GM18508 (cell line): ENCODE measurements at regions not wholly inside any gene's neighbourhood (a gene's known extent, or its start where the extent isn't known, plus 50 kb on each side); places are given as distances from the start of the nearest gene placed in this dataset.

Experiments used
- ATAC-seq: cut with Tn5 transposase; IDR thresholded peaks from one replicate; pipeline ENCODE4 v1.9.1; 2021; ENCODE audit warnings: moderate number of reproducible peaks; ENCODE audit not compliant: insufficient read depth, unreplicated experiment

DNA sequence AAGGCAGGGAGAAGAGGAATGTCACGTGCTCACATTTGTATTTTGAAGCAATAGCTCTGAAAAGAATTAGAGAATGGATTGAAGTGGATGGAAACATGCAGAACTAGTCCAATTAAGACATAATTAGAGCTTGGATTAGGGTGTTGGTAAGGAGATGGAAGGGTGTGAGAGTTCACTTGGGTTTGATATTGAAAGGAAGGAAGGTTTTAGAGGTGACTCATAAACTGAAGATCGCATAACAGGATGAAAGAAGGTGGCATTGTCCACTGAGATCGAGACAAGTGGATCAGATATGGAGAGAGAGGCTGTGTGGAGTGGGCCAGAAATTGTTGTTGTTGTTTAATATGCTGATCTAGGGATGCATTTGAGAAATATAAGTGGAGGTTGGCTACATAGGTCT, 244.0 kb upstream of the SMIM31 start:
- ATAC-seq, result no peak

DNA sequence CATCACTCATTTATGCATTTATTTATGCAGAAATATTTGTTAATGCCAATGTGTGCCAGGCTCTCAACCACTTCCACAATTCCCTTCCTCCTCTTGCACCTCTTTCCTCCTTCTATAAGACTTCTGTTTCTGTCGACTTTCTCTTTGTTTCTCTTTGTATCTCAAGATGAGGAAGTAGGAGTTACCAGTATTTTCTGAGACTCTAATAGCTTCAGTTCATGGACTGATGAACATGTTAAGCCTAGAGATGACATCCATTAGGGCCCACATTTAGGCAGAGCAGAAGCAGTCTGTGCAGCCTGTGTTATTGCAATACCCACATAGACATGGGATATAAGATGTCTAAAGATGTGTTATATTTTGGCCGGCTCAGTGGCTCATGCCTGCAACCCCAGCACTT, 241.8 kb upstream of the SMIM31 start:
- no peak for ATAC-seq

DNA sequence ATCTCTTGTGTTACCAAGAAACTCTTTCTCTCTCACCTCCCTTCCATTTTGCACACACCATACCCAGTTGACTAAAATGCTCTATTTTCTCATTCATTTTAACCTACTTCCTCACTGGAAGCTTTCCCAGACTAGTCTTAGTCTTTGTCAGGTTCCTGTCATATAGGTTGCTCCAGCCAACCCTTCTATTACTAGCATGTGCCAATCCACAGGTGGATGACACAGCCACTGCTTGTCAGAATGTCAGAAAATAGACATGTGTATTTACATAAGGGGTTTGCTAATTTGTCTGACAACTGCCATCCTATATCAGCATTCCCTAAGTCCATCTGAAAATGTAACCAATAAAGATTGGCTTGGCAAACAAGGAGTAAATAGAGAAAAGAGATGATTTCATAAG, 239.2 kb upstream of the SMIM31 start:
- no peak for ATAC-seq

DNA sequence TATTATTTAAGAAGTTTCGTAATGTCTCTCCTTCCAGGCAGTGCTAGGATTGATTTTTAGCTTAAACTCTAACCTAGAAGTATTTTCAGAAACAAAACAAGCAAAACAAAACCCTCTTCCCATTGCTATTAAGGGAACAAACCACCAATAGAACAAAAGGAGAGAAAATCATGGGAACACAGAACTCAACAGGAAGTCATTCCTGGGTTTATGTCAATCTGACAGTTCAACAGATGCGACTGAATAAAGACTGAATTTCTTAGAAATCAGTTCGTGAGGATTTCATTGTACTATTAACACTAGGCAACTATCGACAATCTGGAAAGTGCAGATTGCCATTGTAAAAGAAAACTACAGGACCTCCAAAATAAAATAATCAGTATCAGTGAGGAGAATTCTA, 229.1 kb upstream of the SMIM31 start:
- ATAC-seq, result no peak

DNA sequence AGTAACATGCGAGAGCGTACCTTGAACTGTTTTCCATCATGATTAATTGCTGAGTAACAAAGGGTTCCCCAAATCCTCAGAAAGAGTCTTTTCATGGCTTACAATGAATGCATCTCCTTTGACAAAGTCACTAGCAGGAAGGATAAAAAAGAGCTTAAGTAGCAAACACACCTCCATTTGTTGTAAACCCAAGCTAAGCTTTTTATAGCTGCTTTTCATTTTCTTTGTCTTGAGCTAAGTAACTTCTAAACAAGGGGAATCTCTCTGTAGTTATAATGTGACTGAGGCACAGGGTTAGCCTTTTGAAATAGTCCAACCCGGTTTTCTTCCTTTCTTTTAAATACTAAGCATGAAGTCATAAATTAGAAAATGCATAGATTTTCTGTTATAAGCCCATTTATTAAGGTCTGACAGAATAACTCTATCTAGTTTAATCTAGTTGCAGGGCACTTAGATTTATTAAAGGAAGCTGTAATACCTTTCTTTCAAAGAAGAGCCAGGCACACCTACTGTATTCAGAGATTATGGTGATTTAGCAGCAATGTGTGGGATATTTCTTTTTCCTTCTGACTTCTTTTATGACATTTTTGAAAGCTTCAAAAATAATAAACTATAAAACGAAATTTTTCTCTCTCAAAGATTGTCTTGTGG, 226.9 kb upstream of the SMIM31 start:
- ATAC-seq, result no peak

DNA sequence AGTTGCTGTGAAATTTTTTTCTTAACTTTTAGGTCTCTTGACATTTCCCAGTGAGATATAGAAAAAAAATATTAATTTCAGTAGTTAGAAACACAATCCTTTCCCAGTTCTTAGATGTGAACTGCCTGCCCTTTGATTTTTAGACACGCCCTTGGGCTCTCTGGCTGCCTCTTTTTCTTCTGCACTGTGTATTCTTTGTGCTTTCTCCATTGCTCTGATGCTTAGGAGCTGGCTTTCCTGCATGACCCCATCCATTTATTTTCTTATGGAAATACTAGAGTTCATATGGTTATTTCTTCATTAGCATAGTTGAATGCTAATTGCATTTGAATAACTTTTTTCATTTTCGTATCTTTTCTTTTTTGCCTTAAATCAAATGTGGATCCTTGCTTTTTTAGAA, 224.9 kb upstream of the SMIM31 start:
- ATAC-seq, result no peak

DNA sequence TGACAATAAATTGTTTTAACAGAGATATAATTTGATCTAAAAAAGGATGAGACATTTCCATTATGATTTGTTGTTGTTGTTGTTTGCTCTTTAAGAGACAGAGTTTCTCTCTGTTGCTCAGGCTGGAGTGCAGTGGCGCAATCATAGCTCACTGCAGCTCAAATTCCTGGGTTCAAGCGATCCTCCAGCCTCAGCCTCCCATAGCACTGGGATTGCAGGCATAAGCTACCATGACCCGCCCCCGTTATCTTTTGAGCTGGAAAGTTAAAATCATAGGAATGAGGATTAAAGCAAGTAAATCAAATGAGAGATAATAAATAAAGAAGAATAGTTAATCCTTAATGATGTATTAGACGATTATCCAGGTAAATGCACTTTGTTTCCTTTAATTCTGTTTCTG, 224.4 kb upstream of the SMIM31 start:
- no peak for ATAC-seq

DNA sequence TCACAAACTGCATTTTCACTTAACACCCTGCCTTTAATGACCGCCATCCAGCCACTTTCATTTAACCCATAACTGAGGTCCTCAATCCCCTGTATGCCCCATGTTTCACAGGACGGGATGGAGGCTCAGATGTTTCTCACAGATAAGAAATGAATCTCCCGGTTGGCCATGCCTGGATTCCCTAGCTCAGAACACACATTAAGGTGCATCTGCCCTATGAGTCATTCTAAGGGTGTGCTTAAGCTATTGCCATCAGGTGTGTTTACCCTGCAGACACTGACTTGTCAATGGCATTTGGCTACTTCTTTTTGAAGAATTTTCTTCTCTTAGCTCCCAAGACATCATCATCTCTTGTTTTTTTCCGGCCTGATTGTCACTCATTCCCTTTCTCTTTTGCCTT, 222.6 kb upstream of the SMIM31 start:
- ATAC-seq, result no peak

DNA sequence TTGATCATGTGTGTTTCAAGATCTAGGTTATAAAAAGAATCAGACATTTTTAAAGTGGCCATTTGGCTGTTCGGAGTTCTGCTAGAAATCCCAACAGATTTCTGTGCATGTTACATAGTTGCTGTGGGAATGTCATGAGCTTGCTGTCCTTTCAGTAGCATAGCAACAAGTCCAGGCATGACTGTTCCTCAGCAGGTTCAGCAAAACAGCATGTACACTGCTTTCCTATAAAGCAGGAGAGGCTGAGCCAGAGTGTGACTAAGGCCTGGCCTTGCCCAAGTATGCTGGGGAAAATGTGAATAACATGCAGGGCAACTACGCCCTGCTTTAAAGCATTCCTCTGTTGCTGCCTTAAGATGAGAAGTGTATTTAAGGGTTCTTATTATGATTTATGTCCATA, 217.1 kb upstream of the SMIM31 start:
- no peak for ATAC-seq

DNA sequence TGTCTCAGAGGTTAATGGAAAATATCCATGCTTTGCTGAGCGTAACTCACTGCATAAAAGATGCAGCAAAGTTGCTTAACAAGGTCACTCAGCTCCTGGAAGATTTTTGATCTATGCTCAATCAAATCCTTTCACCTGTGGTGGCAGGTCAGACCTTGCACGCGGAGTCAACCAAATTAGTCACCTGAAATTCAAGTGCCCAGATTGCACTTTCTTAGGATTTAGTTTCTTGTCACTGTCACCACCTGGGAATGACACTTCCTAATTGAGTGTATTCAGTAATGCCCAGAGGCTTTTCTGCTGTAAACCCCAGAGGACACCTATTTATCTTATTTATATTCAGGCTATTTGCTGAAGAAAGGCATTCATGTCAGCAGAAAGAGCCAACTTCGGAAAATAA, 215.8 kb upstream of the SMIM31 start:
- no peak for ATAC-seq

DNA sequence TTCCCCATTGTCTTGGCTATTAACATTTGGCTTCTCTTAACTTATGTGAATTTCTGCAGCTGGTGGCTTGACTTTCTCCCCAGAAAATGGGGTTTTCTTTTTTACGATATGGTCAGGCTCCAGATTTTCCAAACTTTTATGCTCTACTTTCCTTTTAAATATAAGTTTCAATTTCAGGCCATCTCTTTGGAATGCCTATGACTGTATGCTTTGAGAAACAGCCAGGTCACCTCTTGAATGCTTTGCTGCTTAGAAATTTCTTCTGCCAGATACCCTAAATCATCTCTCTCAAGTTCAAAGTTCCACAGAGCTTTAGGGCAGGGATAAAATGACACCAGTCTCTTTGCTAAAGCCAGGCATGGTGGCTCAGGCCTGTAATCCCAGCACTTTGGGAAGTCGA, 212.9 kb upstream of the SMIM31 start:
- no peak for ATAC-seq

DNA sequence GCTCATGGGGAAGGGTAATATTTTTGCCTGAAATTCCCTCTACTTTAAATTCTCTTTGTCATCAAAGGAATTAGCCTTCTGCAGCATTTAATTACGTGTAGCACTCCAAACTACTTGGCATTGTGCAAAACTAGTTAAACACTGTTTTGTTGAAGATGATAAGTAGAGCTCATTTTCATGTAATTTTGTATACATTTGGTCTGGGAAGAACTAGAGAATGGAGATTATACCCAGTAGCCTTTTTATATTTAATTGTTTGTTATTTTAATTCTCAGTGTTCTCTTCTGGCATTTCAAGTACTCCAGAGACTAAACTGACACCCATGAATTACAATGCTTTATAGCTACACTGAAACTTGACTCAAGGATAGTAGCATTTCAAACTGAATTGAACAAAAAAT, 211.5 kb upstream of the SMIM31 start:
- ATAC-seq, result no peak

DNA sequence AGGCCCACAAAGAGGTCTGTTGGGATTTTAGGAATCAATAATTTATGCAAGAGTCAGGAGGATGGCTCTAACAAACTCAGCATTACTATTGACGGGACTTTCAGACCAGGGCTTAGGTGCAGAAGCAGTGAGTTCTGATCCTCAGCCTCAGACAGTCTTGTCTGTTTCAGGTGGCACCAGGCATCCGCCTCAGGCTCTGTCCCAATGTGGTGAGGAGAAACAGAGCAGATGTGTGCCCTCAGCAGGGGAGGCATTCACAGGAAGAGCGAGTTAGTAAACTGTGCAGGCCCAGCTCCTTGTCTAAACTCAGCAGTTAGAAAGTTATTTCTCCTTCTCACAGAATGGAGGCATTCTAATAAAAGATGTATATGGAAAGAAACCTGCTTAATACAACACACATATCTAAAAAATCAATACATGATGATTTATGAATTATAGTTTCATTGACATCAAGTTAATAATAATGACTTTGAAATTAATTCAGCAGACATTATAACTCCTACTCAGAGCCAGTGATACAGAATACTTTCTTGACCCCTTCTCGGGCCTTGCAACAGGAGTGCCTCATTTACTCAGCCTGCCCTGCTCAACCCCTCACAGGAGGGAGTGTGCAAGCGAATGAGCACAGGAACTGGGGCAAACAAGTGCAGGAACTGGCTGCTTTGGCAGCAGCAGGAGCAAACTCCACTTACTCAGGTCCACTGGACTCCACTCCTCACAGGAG, 202.8 kb upstream of the SMIM31 start:
- ATAC-seq, result no peak

DNA sequence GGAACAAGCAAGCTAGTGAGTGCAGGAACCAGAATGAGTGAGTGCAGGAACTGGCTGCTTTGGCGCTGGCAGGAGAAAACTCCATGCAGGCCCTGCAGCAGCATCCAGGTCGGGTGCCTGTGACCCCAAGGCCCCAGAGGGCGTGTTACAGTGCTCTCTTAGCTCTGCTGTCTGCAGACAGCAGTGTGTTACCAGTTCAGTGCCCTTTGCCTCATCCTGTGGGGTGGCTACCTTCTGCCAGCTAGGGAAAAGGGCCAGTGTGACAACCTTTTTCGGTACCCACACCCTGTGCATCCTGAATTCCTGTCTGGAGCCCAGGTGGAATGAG, 202.3 kb upstream of the SMIM31 start:
- ATAC-seq, result no peak

DNA sequence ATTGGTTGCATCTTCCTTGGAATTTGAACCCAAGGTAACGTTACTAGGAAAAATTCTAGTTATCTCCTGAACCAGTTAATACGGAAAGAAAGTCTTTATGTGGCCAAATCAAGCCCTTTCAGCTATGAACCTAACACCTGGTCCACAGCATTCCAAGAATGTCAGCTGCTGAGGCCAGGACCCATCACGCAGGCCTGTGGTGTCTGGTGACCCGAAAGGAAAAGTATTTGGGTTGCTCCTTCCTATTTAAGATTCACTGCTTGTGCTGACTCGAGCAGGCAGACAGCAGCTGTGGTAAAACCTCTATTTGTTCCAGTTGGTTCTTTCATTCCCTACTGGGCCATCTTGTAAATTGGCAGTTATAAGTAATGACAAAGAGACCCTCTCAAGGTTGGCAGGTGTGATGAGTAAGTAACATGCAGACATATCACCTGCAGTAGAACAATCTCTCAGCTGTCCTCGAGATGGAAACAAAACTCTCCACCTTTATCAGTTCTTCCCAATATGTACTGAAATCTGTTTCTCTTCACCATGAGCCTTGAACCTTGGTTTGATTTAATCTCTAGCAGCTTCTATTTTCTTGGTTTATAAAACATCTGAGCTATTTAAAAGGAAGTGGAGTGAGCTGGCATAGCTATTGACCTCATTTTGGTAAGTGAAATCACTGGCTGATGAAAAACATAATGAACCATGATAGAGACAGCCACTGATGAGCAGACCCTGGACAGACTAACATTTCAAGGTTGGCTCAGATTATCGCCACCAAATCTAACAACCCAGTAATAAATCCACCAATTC, 182.1 kb upstream of the SMIM31 start:
- no peak for ATAC-seq

DNA sequence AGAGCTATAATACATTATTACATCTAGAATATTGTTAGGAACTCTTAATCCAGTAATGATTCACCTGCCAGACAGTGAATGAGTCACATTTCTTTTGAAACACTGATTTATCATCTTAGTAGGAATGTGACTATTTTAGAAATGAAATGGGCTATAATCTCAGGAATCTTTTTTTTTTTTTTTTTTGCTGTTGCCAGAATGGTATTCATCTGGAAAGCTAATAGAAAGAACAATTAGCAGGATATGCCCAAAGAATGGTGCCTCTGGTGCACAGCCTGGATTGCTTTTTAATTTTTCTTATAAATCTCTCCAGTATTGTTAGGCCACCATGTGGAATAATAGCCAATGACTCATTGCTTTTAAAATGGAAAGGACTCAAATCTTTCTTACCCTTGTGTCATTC, 181.1 kb upstream of the SMIM31 start:
- no peak for ATAC-seq

DNA sequence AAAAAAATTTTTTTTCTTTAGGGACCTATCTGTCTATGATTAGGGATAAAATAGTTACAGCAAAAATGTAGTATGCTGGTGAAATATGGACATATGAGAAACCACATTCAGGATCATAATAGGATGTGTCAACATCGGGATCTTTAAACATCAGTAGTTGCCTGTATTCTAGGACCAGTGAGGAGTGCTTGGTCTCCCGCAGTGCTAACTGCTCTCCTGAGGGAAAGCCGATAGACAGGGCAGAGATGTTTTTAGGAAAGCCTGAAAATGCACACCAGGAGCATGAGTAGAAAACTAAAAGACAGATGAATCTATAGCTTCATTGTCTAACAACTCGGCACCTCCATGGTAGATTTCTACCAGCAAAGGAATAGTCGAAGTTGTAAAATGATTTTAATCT, 178.1 kb upstream of the SMIM31 start:
- ATAC-seq, result no peak

DNA sequence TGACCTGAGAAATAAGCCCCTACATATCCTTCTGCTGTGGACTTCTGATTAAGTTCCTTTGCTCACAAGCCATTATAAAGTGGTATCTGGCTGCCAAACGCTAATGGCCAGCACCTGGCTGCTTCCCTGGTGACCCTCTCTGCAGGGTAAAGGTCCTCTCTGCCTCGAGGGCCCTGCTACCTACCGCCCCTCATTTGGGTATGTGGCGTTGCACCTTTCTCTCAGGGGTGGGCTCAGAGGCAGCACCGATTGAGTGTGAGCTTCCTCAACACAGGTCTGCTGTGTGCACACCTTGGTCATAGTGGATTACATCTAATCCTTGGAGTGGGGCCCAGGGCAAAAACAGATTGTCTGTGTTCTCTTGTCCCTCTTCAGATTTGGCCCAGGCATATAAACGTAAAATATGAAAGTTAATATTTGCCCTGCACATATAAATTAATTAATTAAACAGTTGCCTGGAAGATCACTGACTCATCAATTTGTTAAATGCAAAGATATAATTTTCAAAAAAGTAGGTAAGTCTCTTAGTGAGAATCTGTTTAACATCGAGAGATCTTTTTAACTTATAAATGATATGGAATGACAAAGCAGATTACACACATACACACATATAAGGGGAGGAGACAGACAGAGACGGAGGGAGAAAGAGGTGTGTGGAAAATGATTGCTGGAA, 174.5 kb upstream of the SMIM31 start:
- ATAC-seq, result no peak

DNA sequence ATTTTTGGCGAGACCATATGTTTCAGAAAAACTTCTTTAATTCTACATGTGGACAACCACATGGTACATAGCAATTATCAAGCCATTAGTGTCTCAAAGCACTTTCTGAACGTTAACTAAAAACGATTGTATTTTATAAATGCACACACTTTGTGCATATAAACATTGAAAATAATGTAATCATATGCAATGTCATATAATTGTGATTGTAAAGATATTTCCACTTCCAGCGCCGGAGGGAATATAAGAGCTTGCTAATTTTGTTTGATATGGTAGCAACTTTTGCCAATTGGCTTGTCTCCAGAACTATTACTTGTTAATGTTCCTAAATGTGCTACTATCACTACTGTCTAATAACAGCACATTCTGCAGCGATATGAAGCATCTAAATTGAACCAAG, 162.3 kb upstream of the SMIM31 start:
- ATAC-seq, result no peak

DNA sequence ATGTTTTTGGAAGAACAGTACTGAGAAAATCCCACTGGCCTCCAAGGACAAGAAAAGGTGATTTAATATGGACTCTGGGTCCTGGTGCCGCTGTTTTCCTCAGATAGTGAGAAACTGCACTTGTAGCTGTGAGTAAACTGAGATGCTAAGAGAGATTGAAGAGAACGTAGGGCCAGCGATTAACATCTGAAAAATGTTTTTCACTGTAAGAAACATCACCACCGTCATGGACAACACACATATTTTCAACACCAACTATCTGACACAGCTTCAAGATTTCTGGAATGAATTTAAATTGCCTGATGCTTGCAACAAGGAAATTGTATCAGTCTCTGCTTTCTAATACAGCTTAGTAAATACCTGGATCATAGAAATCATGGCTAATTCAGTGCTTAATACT, 158.2 kb upstream of the SMIM31 start:
- ATAC-seq, result no peak

DNA sequence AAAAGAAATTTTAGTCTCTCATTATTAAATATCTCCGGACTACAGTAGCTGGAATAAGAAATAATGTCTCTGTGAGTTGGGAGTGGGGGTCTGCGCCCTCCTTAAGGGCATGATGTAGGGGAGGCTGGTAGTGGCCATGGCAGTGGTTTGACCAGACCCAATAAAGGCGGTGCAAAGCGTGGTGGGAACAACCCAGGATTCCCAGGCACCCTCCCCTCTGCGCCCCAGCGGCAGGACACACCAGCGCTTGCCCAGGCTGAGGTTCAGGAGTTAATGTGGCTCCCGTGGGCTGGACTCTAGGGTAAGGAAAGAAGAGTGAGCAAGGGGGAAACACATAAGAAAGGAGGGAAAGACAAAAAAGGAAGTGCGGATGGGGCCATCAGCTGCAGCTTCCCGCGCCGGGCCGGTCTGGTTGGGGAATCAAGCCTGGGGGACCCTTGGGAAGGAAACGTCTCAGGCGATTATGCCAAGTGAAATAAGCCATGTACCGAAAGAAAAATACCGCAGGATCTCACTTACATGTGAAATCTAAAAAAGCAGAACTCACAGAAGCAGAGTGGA, 157.5 kb upstream of the SMIM31 start:
- no peak for ATAC-seq
